ENCODE measurements at regions not wholly inside any gene's neighbourhood (a gene's known extent, or its start where the extent isn't known, plus 50 kb on each side); places are given as distances from the start of the nearest gene placed in this dataset.

- TF ChIP-seq POLR2A (IDR thresholded peaks at IDR 0.05; ENCODE audit: low read length) (no peak), GATA1 (IDR thresholded peaks at IDR 0.05; ENCODE audit: low read depth, low read length) (no peak)
Observed at GRCh38 chr4:181608181-181608580, 635.0 kb upstream of the TENM3 start.

All from erythroblast (primary cell).